Immature natural killer cell (primary cell): ENCODE measurements at regions not wholly inside any gene's neighbourhood (a gene's known extent, or its start where the extent isn't known, plus 50 kb on each side); places are given as distances from the start of the nearest gene placed in this dataset.

Experiments
- DNase-seq, 3 donors: peaks; one replicate each; pipeline ENCODE4 v3.0.0; 2022; ENCODE audit warnings: mixed read lengths in 1 of 3
- H3K27ac Mint-ChIP-seq, 6 donors: one replicate each; pipeline ENCODE4 v1.8.0; 2020; ENCODE audit warnings: mixed read lengths in 6 of 6, mild to moderate bottlenecking in 5 of 6, inconsistent platforms in 4 of 6, moderate library complexity in 3 of 6
- H3K27me3 Mint-ChIP-seq, 3 donors: one replicate each; pipeline ENCODE4 v1.8.0; 2020 to 2021; ENCODE audit warnings: low read depth in 3 of 3, mild to moderate bottlenecking in 3 of 3, mixed read lengths in 3 of 3, moderate library complexity in 3 of 3, inconsistent platforms in 1 of 3
- H3K36me3 Mint-ChIP-seq, 3 donors: one replicate each; pipeline ENCODE4 v1.8.0; 2020; ENCODE audit warnings: mixed read lengths in 3 of 3, inconsistent platforms in 2 of 3, mild to moderate bottlenecking in 2 of 3
- H3K4me1 Mint-ChIP-seq, 2 donors: one replicate each; pipeline ENCODE4 v1.8.0; 2020; ENCODE audit warnings: inconsistent platforms in 2 of 2, mild to moderate bottlenecking in 2 of 2, mixed read lengths in 2 of 2, moderate library complexity in 1 of 2
- H3K4me3 Mint-ChIP-seq, 5 donors: one replicate each; pipeline ENCODE4 v1.8.0; 2020; ENCODE audit warnings: mild to moderate bottlenecking in 5 of 5, mixed read lengths in 5 of 5, inconsistent platforms in 3 of 5, moderate library complexity in 3 of 5
- H3K9me3 Mint-ChIP-seq, 6 donors: one replicate each; pipeline ENCODE4 v1.8.0; 2020; ENCODE audit warnings: mild to moderate bottlenecking in 6 of 6, mixed read lengths in 6 of 6, inconsistent platforms in 4 of 6, moderate library complexity in 3 of 6

DNA sequence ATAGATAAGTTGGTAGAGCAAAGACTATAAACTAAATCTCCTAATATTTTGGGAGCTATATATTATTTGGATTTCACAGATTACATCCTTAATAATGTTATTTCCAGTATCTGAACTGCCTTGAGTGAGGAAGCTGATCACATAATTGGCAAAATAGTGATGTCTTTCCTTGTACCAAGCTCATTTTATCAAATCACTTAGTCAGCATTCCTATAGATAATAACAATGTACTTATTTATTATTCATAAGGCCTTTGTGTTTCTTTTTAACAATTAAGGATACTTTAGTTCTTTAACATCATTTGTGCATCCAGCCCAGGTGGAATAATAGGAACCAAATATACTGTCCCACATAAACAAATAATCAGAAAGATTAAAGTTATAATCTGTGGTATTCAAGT is 1093.6 kb downstream of the PCDH18 start:
- Mint-ChIP-seq H3K36me3 (no peaks in the 10 kb centered on the region), H3K4me3 (no peak overlapping the region), H3K4me1 (no peaks in the 10 kb centered on the region), H3K27me3 (peaks cover 0 to 2% (median 0%) of the 10 kb centered on the region in 3 donors), H3K27ac (no peak overlapping the region), H3K9me3 (peaks cover 0 to 9% (median 7%) of the 10 kb centered on the region in 6 donors)
- no peak for DNase-seq

DNA sequence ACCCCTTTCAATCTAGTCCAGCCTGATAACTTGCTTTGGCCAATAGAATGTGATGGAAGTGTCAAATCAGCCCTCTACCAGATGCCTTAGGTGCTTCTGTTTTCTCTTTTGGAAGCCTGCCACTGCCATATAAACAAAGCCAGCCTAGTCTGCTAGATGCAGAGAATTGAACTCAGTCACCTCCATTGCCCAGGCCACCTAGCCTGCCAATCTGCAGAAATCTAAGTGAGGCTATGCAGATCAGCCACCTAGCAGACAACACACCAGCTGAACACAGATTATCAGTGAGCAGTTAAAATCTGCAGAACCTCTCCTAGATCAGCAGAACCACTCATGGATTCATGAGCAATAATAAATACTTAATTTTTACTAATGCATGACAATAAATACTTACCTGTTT is 1108.2 kb downstream of the PCDH18 start:
- H3K36me3 Mint-ChIP-seq: no peaks in the 10 kb centered on the region
- H3K9me3 Mint-ChIP-seq: peaks cover 0 to 15% (median 2%) of the 10 kb centered on the region in 6 donors
- H3K4me3 Mint-ChIP-seq: no peak overlapping the region
- H3K4me1 Mint-ChIP-seq: no peaks in the 10 kb centered on the region
- H3K27me3 Mint-ChIP-seq: peaks cover 0 to 2% (median 0%) of the 10 kb centered on the region in 3 donors
- DNase-seq: no peak
- H3K27ac Mint-ChIP-seq: no peak overlapping the region

DNA sequence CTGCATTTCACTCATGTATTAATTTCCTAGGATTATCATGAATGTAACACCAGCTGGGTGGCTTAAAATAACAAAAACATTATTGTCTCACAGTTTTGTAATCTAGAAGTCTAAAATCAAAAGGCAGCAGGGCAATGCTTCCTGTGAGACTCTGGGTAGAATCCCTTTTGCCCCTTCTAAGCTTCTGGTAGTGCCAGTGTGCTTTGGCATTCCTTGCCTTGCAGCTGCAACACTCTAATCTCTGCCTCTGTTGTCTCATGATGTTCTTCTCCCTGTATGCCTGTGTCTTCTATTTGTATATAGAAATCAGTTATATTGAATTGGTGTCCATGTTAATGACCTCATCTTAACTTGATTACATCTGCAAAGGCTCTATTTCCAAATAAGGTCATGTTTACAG is 1117.3 kb downstream of the PCDH18 start:
- Mint-ChIP-seq H3K27me3 (no peaks in the 10 kb centered on the region), H3K36me3 (no peaks in the 10 kb centered on the region), H3K27ac (no peak overlapping the region), H3K9me3 (peaks cover 0 to 11% (median 2%) of the 10 kb centered on the region in 6 donors), H3K4me1 (no peaks in the 10 kb centered on the region), H3K4me3 (no peak overlapping the region)
- no peak for DNase-seq

DNA sequence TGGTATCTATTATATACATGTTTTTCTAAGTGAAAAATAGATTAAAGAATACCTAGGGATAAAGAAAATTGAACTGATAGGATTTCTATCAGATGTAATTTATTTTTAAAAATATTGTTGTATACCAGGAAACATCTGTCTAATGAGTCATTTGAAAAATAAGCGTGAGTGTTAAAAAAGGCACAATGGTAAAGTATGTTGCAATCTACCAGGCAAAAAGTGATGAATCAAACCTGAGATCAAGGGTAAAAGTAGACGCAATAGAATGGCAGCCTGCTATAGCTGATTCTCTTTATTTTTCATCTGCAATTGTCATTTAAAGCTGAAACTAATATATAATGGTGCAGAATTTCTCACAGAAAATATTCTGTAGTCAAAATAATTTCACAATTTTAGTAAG is 1119.6 kb downstream of the PCDH18 start:
- Mint-ChIP-seq H3K27me3 (no peaks in the 10 kb centered on the region), H3K36me3 (no peaks in the 10 kb centered on the region), H3K27ac (no peak overlapping the region), H3K4me3 (no peak overlapping the region), H3K4me1 (no peaks in the 10 kb centered on the region), H3K9me3 (peaks cover 0 to 11% (median 2%) of the 10 kb centered on the region in 6 donors)
- no peak for DNase-seq

DNA sequence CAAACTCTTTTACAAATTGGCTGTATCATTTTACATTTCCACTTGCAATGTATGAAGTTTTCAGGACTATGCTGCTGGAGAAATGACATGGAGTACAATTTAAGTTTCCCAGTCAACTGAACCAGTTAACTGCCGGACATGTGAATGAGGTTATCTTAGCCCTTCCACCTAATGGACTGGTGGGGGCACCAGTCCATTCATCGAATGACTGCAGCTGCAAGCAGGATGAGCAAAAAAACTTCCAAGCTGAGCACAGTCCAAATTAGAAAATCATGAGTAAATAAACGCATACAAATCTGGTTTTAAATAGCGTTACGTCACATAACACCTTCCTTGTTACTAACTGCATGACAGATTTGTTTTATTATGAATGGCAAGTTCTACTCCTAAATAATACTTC is 1131.5 kb downstream of the PCDH18 start:
- Mint-ChIP-seq H3K4me1 (no peaks in the 10 kb centered on the region), H3K4me3 (no peak overlapping the region), H3K27ac (no peak overlapping the region), H3K36me3 (no peaks in the 10 kb centered on the region), H3K27me3 (peaks cover 0 to 3% (median 0%) of the 10 kb centered on the region in 3 donors), H3K9me3 (peaks cover 0 to 22% (median 10%) of the 10 kb centered on the region in 6 donors)
- no peak for DNase-seq

DNA sequence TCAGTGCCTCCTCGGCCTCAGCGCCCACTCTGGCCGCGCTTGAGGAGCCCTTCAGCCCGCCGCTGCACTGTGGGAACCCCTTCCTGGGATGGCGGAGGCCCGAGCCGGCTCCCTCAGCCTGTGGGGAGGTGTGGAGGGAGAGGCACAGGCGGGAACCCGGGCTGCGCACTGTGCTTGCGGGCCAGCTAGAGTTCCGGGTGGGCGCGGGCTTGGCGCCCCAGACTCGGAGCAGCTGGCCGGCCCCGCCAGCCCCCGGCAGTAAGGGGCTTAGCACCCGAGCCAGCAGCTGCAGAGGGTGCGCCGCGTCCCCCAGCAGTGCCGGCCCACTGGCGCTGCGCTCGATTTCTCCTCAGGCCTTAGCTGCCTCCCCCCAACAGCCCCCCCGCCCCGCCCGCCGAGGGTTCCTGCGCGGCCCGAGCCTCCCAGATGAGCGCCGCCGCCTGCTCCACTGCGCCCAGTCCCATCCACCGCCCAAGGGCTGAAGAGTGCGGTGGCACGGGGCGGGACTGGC is 1137.0 kb downstream of the PCDH18 start:
- H3K4me3 Mint-ChIP-seq: no peak overlapping the region
- H3K36me3 Mint-ChIP-seq: no peaks in the 10 kb centered on the region
- no peaks in the 10 kb centered on the region for H3K27me3 Mint-ChIP-seq
- peaks cover 0 to 26% (median 10%) of the 10 kb centered on the region in 6 donors for H3K9me3 Mint-ChIP-seq
- no peak overlapping the region for H3K27ac Mint-ChIP-seq
- no peak for DNase-seq
- no peaks in the 10 kb centered on the region for H3K4me1 Mint-ChIP-seq

DNA sequence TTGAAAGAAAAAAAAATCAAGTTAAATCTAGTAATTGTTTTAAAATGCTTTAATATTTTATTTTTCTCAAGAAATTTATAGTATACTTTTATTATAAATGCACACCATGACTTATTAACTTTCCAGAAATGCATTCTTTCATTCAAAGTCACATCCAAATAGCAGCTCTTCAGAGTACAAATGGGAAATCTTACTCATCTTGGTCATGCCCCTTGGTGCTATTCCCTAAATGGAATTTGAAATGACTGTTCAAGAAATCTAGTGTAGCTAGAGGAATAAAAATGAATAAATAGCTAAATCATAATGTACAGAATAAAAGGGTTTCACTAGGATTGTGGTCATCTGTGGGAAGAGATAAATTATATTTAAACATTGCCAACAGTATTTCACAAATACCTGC is 1139.7 kb downstream of the PCDH18 start:
- no peaks in the 10 kb centered on the region for H3K27me3 Mint-ChIP-seq
- H3K36me3 Mint-ChIP-seq: no peaks in the 10 kb centered on the region
- H3K27ac Mint-ChIP-seq: no peak overlapping the region
- no peaks in the 10 kb centered on the region for H3K4me1 Mint-ChIP-seq
- peaks cover 0 to 24% (median 11%) of the 10 kb centered on the region in 6 donors for H3K9me3 Mint-ChIP-seq
- no peak for DNase-seq
- no peak overlapping the region for H3K4me3 Mint-ChIP-seq

DNA sequence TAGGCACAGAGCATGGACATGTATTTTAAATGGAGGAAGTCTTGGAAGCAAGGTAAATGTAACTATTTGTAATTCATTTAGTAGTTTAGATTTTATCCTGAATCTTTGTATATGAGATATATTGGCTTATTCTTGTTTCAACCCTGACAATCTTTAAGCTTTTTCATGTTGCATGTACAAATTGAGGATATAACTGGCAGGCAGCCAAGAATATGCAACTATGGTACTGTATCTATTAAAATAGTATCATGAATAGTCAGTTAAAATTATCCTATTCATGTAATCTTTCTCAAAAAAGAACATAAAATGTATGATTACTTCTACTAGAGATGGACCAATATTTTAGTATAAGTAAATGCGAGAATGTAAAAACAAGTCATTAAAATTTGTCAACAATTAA is 1141.5 kb downstream of the PCDH18 start:
- Mint-ChIP-seq H3K36me3 (no peaks in the 10 kb centered on the region), H3K4me3 (no peak overlapping the region), H3K27ac (no peak overlapping the region), H3K27me3 (no peaks in the 10 kb centered on the region), H3K4me1 (no peaks in the 10 kb centered on the region), H3K9me3 (peaks cover 0 to 14% (median 6%) of the 10 kb centered on the region in 6 donors)
- DNase-seq: no peak

DNA sequence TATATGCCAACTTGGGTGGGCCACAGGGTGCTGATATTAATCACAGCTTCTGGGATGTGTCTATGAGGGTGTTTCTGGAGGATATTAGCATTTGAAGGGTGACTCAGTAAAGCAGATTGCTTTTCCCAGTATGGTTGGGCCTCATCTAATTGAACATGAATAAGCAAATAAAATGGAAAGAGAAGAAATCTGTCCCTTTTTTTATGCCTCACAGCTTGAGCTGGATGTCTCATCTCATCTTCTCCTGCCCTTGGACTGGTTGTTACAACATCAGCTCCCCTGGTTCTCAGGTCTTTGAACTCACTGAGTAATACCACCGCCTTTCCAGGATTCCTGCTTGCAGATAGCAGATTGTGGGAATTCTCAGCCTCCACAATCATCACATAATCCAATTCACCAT is 1149.2 kb downstream of the PCDH18 start:
- Mint-ChIP-seq H3K4me1 (no peaks in the 10 kb centered on the region), H3K27me3 (peaks cover 0 to 1% (median 0%) of the 10 kb centered on the region in 3 donors), H3K36me3 (no peaks in the 10 kb centered on the region), H3K4me3 (no peak overlapping the region), H3K9me3 (peaks cover 0 to 7% (median 4%) of the 10 kb centered on the region in 6 donors), H3K27ac (no peak overlapping the region)
- no peak for DNase-seq

DNA sequence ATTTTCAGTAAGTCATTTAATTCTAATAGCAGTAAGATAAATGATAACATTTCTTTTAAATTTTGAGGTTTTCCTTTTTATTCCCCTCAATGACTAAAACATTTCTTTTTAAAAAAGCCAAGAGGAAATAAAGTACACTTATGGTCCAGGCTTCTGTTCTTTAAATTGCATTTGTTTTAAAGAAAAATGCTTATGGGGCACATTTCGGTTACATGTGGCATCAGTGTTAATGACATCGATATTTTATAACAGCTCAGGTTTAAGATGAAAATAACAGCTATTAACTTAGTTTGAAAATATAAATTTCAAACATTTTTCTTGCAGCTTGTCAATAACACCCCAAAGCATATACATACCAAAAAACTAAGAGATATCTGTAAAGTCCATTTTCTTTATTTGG is 1161.1 kb downstream of the PCDH18 start:
- no peaks in the 10 kb centered on the region for H3K4me1 Mint-ChIP-seq

DNA sequence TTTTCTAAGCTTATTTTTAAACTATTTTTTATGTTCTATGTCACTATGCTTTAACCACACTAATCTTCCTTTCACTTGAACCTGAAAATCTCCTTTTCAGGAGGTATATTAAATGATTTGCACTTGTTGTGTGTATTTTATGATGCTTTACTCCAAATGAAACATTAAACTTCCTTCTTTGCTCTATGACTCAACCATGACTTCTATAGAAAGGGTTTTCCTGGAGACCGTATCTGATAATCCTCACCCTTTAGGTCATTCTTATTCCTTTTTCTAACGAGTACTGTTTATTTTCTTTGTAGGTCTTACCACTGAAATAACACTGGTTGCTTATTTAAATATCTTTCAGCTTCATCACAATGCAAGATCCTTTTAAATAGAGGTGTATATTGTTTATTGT is 1163.2 kb downstream of the PCDH18 start:
- H3K4me1 Mint-ChIP-seq: no peaks in the 10 kb centered on the region
- H3K36me3 Mint-ChIP-seq: no peaks in the 10 kb centered on the region
- no peak overlapping the region for H3K4me3 Mint-ChIP-seq
- H3K27me3 Mint-ChIP-seq: no peaks in the 10 kb centered on the region
- no peak overlapping the region for H3K27ac Mint-ChIP-seq
- peaks cover 2 to 18% (median 9%) of the 10 kb centered on the region in 6 donors for H3K9me3 Mint-ChIP-seq
- no peak for DNase-seq

More for the DNA sequence above, 1161.1 kb downstream of the PCDH18 start:
- H3K4me3 Mint-ChIP-seq: no peak overlapping the region
- no peak overlapping the region for H3K27ac Mint-ChIP-seq
- H3K9me3 Mint-ChIP-seq: peaks cover 0 to 13% (median 5%) of the 10 kb centered on the region in 6 donors
- DNase-seq: no peak
- no peaks in the 10 kb centered on the region for H3K27me3 Mint-ChIP-seq
- no peaks in the 10 kb centered on the region for H3K36me3 Mint-ChIP-seq

DNA sequence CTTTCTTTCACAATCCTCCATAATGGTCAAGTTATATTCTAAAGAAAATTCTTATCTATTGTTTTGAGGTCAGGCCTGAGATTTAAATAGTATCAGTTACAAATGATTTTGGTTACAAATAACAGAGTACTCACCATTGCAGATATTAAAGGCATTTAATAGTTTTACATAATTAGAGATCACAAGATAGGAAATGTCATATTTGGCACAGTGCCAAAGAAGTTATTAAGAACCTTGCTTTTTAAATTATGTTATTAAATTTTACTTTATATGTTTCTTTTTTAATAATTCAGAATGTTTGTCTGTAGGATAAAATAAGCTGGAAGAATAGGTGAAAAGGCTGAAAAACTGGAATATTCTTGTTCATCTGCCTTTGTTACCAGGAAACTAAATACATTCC is 1174.7 kb downstream of the PCDH18 start:
- Mint-ChIP-seq H3K27ac (no peak overlapping the region), H3K27me3 (no peaks in the 10 kb centered on the region), H3K9me3 (peaks cover 5 to 29% (median 17%) of the 10 kb centered on the region in 6 donors), H3K4me1 (no peaks in the 10 kb centered on the region), H3K36me3 (no peaks in the 10 kb centered on the region), H3K4me3 (no peak overlapping the region)
- no peak for DNase-seq

DNA sequence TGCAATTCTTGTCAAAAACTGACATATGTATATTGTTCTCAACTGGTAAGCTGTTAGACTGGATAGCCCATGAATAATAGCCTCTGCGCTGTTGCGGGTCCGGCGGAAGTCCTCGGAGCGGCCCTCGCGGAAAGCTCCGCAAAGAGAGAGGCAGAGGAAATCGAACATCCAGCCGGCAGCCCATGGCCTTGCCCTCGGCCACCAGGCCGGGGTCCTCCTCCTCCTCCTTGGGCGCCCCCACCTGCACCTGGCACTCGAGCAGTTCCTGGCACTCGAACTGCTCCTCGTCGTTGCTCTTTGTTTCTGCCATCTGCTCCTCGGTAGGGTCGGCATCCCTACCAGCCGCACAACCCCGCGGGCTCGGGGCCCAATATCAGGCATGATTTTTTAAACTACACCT is 1176.3 kb downstream of the PCDH18 start:
- no peak overlapping the region for H3K4me3 Mint-ChIP-seq
- DNase-seq: no peak
- no peaks in the 10 kb centered on the region for H3K4me1 Mint-ChIP-seq
- H3K36me3 Mint-ChIP-seq: no peaks in the 10 kb centered on the region
- H3K27me3 Mint-ChIP-seq: no peaks in the 10 kb centered on the region
- peaks cover 0 to 29% (median 16%) of the 10 kb centered on the region in 6 donors for H3K9me3 Mint-ChIP-seq
- no peak overlapping the region for H3K27ac Mint-ChIP-seq

DNA sequence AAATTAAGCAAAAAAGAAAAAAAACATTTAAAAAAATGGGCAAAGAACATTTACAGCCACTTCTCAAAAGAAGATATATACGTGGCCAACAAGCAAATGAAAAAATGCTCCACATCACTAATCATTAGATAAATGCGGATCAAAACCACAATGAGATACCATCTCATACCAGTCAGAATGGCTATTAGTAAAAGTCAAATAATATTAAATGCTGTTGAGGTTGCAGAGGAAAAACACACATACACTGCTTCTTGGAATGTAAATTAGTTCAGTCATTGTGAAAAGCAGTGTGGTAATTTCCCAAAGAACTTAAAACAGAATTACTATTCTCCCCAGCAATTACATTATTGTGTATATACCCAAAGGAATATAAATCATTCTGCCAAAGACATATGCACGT is 1189.0 kb downstream of the PCDH18 start:
- no peak overlapping the region for H3K4me3 Mint-ChIP-seq
- H3K36me3 Mint-ChIP-seq: no peaks in the 10 kb centered on the region
- DNase-seq: no peak
- no peaks in the 10 kb centered on the region for H3K4me1 Mint-ChIP-seq
- no peaks in the 10 kb centered on the region for H3K27me3 Mint-ChIP-seq
- peaks cover 4 to 40% (median 21%) of the 10 kb centered on the region in 6 donors for H3K9me3 Mint-ChIP-seq
- no peak overlapping the region for H3K27ac Mint-ChIP-seq

DNA sequence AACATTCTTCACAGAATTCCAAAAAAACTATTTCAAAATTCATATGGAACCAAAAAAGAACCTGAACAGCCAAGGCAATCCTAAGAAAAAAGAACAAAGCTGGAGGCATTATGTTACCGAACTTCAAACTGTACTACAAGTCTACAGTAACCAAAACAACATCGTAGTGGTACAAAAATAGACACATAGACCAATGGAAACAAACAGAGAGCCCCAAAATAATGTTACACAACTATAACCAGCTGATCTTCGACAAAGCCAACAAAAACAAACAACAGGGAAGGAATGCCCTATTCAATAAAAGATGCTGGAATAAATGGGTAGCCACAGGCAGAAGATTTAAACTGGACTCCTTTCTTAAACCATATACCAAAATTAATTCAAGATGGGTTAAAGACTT is 1189.6 kb downstream of the PCDH18 start:
- Mint-ChIP-seq H3K9me3 (peaks cover 4 to 47% (median 23%) of the 10 kb centered on the region in 6 donors), H3K27me3 (no peaks in the 10 kb centered on the region), H3K4me3 (no peak overlapping the region), H3K27ac (no peak overlapping the region), H3K4me1 (no peaks in the 10 kb centered on the region), H3K36me3 (no peaks in the 10 kb centered on the region)
- no peak for DNase-seq
